HepG2 (cell line): ENCODE measurements at regions not wholly inside any gene's neighbourhood (a gene's known extent, or its start where the extent isn't known, plus 50 kb on each side); places are given as distances from the start of the nearest gene placed in this dataset.

Experiments used
- CC2D1A ChIP-seq: sonication (generic); formaldehyde crosslinking; IDR thresholded peaks from 2 replicates; pipeline ENCODE4 v1.8.1; 2023; ENCODE audit warnings: mild to moderate bottlenecking, missing genetic modification reagents
- HNF4G ChIP-seq, 2 experiments: sonication (generic) in 1 of 2; formaldehyde crosslinking in 1 of 2; IDR thresholded peaks; 2 replicates each; pipeline versions ENCODE4 v1.4.0 to v1.6.1; 2011 to 2020; ENCODE audit warnings: borderline replicate concordance in 2 of 2, low read depth in 2 of 2, mild to moderate bottlenecking in 2 of 2, low read length in 1 of 2, missing genetic modification reagents in 1 of 2, moderate library complexity in 1 of 2
- HNRNPLL ChIP-seq: fragments of 200-400 bp; formaldehyde crosslinking; IDR thresholded peaks from 2 replicates; pipeline ENCODE4 v1.6.1; 2017; ENCODE audit warnings: mild to moderate bottlenecking, low read depth, low read length; ENCODE audit not compliant: poor library complexity, severe bottlenecking
- RCOR2 ChIP-seq: IDR thresholded peaks from 2 replicates; pipeline ENCODE4 v1.6.1; 2016; ENCODE audit warnings: missing biosample characterization, missing genetic modification reagents
- SP1 ChIP-seq, 2 experiments: fragments of 450-650 bp in 1 of 2; sonication (generic) in 1 of 2; formaldehyde crosslinking in 1 of 2; IDR thresholded peaks; 2 replicates each; pipeline versions ENCODE4 v1.4.0 to v1.6.1; 2016 to 2020; ENCODE audit warnings: missing genetic modification reagents in 1 of 2
- ZFP41 ChIP-seq: sonication (generic); formaldehyde crosslinking; IDR thresholded peaks from 2 replicates; pipeline ENCODE4 v1.4.0; 2020; ENCODE audit warnings: mild to moderate bottlenecking, missing genetic modification reagents, borderline replicate concordance
- ZNF431 ChIP-seq: sonication (generic); formaldehyde crosslinking; IDR thresholded peaks from 2 replicates; pipeline ENCODE4 v1.9.0; 2022; ENCODE audit warnings: missing genetic modification reagents, low read depth, mild to moderate bottlenecking, borderline replicate concordance
- ZNF7 ChIP-seq: IDR thresholded peaks from 2 replicates; pipeline ENCODE4 v1.6.1; 2016; ENCODE audit warnings: missing biosample characterization, missing genetic modification reagents
- TF ChIP-seq, protein P1 (sequence below): sonication (generic); formaldehyde crosslinking; IDR thresholded peaks from 2 replicates; pipeline ENCODE4 v1.5.0; 2020; ENCODE audit warnings: mild to moderate bottlenecking, missing genetic modification reagents, borderline replicate concordance
- TF ChIP-seq, protein P2 (sequence below): sonication (generic); formaldehyde crosslinking; IDR thresholded peaks from 2 replicates; pipeline ENCODE4 v1.4.0; 2020; ENCODE audit warnings: missing genetic modification reagents, borderline replicate concordance
- TF ChIP-seq, protein P3 (sequence below): sonication (generic); formaldehyde crosslinking; IDR thresholded peaks from 2 replicates; pipeline ENCODE4 v1.8.0; 2022; ENCODE audit warnings: mild to moderate bottlenecking, missing genetic modification reagents
- TF ChIP-seq, protein P4 (sequence below): sonication (generic); formaldehyde crosslinking; IDR thresholded peaks from 2 replicates; pipeline ENCODE4 v1.5.0; 2020; ENCODE audit warnings: missing genetic modification reagents, mild to moderate bottlenecking, borderline replicate concordance

DNA sequence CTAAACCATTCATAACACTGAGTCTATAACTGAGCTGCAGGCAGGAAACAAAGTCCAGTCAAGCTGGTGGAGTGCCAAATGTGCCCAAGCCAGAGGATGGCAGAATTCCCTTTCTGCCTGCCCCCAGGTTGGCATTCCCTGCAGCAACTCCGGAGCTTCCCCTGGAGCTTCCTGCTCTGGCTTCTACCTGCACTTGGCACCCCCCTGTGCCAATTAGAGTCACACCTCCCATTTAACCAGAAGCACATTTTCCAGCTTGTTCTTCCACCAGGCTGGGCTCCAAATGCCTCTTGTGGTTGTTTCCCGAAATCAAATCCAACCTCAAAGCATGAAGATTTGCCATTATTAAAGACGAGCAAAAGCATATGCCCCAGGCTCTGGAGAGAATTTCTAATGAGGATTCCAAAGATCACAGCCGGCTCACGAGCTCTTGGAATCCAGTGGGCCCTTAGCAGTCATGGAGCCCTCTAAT is 294.5 kb downstream of the RRAGC start (continued):
- TF ChIP-seq, protein P1, sequence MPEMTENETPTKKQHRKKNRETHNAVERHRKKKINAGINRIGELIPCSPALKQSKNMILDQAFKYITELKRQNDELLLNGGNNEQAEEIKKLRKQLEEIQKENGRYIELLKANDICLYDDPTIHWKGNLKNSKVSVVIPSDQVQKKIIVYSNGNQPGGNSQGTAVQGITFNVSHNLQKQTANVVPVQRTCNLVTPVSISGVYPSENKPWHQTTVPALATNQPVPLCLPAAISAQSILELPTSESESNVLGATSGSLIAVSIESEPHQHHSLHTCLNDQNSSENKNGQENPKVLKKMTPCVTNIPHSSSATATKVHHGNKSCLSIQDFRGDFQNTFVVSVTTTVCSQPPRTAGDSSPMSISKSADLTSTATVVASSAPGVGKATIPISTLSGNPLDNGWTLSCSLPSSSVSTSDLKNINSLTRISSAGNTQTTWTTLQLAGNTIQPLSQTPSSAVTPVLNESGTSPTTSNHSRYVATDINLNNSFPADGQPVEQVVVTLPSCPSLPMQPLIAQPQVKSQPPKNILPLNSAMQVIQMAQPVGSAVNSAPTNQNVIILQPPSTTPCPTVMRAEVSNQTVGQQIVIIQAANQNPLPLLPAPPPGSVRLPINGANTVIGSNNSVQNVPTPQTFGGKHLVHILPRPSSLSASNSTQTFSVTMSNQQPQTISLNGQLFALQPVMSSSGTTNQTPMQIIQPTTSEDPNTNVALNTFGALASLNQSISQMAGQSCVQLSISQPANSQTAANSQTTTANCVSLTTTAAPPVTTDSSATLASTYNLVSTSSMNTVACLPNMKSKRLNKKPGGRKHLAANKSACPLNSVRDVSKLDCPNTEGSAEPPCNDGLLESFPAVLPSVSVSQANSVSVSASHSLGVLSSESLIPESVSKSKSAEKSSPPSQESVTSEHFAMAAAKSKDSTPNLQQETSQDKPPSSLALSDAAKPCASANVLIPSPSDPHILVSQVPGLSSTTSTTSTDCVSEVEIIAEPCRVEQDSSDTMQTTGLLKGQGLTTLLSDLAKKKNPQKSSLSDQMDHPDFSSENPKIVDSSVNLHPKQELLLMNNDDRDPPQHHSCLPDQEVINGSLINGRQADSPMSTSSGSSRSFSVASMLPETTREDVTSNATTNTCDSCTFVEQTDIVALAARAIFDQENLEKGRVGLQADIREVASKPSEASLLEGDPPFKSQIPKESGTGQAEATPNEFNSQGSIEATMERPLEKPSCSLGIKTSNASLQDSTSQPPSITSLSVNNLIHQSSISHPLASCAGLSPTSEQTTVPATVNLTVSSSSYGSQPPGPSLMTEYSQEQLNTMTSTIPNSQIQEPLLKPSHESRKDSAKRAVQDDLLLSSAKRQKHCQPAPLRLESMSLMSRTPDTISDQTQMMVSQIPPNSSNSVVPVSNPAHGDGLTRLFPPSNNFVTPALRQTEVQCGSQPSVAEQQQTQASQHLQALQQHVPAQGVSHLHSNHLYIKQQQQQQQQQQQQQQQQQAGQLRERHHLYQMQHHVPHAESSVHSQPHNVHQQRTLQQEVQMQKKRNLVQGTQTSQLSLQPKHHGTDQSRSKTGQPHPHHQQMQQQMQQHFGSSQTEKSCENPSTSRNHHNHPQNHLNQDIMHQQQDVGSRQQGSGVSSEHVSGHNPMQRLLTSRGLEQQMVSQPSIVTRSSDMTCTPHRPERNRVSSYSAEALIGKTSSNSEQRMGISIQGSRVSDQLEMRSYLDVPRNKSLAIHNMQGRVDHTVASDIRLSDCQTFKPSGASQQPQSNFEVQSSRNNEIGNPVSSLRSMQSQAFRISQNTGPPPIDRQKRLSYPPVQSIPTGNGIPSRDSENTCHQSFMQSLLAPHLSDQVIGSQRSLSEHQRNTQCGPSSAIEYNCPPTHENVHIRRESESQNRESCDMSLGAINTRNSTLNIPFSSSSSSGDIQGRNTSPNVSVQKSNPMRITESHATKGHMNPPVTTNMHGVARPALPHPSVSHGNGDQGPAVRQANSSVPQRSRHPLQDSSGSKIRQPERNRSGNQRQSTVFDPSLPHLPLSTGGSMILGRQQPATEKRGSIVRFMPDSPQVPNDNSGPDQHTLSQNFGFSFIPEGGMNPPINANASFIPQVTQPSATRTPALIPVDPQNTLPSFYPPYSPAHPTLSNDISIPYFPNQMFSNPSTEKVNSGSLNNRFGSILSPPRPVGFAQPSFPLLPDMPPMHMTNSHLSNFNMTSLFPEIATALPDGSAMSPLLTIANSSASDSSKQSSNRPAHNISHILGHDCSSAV (CRISPR knock-in tag), result no peak
- TF ChIP-seq, protein P2, sequence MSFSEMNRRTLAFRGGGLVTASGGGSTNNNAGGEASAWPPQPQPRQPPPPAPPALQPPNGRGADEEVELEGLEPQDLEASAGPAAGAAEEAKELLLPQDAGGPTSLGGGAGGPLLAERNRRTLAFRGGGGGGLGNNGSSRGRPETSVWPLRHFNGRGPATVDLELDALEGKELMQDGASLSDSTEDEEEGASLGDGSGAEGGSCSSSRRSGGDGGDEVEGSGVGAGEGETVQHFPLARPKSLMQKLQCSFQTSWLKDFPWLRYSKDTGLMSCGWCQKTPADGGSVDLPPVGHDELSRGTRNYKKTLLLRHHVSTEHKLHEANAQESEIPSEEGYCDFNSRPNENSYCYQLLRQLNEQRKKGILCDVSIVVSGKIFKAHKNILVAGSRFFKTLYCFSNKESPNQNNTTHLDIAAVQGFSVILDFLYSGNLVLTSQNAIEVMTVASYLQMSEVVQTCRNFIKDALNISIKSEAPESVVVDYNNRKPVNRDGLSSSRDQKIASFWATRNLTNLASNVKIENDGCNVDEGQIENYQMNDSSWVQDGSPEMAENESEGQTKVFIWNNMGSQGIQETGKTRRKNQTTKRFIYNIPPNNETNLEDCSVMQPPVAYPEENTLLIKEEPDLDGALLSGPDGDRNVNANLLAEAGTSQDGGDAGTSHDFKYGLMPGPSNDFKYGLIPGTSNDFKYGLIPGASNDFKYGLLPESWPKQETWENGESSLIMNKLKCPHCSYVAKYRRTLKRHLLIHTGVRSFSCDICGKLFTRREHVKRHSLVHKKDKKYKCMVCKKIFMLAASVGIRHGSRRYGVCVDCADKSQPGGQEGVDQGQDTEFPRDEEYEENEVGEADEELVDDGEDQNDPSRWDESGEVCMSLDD, result no peak
- TF ChIP-seq ZNF431 (CRISPR knock-in tag), result no peak
- TF ChIP-seq ZFP41 (CRISPR knock-in tag), result no peak
- TF ChIP-seq ZNF7 (CRISPR knock-in tag), result no peak
- no peak for TF ChIP-seq HNRNPLL
- TF ChIP-seq RCOR2 (CRISPR knock-in tag), result no peak
- no peak for TF ChIP-seq HNF4G (IDR thresholded peaks at IDR 0.05; ENCODE audit: borderline replicate concordance, low read depth, low read length)
- no peak for TF ChIP-seq HNF4G (CRISPR knock-in tag; IDR thresholded peaks at IDR 0.05; ENCODE audit: borderline replicate concordance, low read depth)
- TF ChIP-seq, protein P3, sequence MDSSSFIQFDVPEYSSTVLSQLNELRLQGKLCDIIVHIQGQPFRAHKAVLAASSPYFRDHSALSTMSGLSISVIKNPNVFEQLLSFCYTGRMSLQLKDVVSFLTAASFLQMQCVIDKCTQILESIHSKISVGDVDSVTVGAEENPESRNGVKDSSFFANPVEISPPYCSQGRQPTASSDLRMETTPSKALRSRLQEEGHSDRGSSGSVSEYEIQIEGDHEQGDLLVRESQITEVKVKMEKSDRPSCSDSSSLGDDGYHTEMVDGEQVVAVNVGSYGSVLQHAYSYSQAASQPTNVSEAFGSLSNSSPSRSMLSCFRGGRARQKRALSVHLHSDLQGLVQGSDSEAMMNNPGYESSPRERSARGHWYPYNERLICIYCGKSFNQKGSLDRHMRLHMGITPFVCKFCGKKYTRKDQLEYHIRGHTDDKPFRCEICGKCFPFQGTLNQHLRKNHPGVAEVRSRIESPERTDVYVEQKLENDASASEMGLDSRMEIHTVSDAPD (CRISPR knock-in tag), result no peak
- TF ChIP-seq SP1 (IDR thresholded peaks at IDR 0.05), result no peak
- TF ChIP-seq SP1 (CRISPR knock-in tag; IDR thresholded peaks at IDR 0.05), result no peak
- TF ChIP-seq CC2D1A (CRISPR knock-in tag), result no peak
- TF ChIP-seq, protein P4, sequence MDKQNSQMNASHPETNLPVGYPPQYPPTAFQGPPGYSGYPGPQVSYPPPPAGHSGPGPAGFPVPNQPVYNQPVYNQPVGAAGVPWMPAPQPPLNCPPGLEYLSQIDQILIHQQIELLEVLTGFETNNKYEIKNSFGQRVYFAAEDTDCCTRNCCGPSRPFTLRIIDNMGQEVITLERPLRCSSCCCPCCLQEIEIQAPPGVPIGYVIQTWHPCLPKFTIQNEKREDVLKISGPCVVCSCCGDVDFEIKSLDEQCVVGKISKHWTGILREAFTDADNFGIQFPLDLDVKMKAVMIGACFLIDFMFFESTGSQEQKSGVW (CRISPR knock-in tag), result no peak
